GM12872 (cell line): ENCODE measurements at regions not wholly inside any gene's neighbourhood (a gene's known extent, or its start where the extent isn't known, plus 50 kb on each side); places are given as distances from the start of the nearest gene placed in this dataset.

ENCODE experiments used
- TF ChIP-seq, protein P1 (sequence below): IDR thresholded peaks from 3 replicates; pipeline ENCODE4 v1.5.1; 2011; ENCODE audit warnings: low read depth, mild to moderate bottlenecking, low read length, moderate library complexity; ENCODE audit not compliant: insufficient read depth

DNA sequence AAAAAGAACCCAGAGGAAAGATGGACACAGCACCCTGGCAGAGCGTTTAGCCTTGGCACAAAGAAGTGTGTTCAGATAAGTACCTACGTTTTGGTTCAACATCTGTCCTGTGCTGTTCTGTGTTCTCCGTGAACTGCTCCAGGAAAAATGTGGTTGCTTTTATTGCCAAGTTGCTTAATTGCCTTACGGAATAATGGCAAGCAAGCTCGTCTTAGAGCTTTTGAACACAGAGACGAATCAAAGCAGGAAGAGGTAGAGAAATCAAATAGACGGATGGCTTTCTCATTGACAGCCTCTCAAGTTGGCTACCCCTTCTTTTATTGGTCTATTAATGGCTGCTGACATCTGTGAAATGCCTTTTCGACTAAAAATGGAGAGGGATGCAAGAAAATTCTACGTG lies 911.1 kb upstream of the EEF2KMT start:
- TF ChIP-seq, protein P1, sequence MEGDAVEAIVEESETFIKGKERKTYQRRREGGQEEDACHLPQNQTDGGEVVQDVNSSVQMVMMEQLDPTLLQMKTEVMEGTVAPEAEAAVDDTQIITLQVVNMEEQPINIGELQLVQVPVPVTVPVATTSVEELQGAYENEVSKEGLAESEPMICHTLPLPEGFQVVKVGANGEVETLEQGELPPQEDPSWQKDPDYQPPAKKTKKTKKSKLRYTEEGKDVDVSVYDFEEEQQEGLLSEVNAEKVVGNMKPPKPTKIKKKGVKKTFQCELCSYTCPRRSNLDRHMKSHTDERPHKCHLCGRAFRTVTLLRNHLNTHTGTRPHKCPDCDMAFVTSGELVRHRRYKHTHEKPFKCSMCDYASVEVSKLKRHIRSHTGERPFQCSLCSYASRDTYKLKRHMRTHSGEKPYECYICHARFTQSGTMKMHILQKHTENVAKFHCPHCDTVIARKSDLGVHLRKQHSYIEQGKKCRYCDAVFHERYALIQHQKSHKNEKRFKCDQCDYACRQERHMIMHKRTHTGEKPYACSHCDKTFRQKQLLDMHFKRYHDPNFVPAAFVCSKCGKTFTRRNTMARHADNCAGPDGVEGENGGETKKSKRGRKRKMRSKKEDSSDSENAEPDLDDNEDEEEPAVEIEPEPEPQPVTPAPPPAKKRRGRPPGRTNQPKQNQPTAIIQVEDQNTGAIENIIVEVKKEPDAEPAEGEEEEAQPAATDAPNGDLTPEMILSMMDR = no peak

DNA sequence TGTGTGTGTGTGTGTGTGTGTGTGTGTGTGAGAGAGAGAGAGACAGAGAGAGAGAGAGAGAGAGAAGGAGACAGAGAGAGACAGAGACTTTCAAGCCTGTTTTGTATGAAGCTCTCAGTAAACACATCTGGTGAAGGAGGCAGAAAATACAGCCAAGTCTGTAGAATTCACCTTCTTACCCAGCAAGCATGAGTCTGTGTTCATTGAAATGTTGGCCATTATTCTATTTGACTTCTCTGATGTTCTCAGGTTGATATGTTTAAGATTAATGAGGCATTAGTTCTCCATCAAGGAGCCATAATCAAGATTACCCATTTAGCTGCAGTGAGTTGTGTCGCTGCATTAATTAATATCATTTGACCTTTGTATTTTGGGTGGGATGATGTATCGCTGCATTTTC lies 895.8 kb upstream of the EEF2KMT start:
- TF ChIP-seq, protein P1 = no peak

DNA sequence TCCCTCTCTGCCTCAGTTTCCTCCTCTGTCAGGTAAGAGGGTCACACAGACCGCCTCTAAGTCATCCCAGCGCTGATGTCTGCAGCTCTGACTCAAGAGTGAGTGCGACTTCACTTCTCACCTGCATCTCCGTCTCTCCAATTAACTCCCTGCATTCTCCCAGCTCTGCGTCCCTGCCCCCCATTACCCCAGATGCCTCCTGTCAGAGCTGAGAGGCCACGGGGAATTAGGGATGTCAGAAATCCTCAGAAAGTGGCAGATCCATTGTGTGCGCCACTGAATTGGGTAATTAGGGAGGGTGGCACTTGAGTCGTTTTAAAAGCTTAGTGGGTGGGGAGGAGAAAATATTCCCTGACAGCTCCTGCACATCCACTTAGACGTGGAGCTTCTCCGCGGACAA lies 885.4 kb upstream of the EEF2KMT start:
- TF ChIP-seq, protein P1 = no peak

DNA sequence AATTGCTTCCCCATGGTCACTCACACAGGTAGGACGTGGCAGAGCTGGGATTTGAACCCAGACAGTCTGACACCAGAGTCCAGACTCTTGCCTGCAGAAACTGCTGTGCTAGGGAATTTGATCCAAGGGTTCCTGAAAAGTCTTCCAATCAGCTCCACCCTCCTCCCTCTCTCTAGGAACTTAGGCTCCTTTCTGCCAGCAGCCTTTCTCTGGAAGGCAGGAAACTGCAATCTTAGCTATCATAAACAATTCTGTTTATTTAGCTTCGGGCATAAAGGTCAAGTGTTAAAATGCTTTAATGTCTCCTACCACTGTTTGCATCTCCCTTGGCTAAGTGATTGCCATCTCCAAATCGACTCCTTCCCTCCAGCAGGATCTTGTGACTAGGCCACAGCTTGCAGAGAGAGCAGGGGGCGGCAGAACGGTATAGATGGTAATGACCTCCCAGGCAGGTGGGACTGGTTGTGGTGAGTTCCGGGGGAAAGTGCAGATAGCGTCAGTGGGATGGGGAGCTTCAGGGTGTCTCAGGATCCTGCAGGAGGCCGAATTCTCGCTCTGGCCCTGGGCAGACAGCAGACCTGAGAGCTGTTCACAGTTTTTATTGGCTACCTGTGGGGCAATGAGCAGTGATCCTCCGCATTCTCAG lies 882.4 kb upstream of the EEF2KMT start:
- TF ChIP-seq, protein P1 = no peak

DNA sequence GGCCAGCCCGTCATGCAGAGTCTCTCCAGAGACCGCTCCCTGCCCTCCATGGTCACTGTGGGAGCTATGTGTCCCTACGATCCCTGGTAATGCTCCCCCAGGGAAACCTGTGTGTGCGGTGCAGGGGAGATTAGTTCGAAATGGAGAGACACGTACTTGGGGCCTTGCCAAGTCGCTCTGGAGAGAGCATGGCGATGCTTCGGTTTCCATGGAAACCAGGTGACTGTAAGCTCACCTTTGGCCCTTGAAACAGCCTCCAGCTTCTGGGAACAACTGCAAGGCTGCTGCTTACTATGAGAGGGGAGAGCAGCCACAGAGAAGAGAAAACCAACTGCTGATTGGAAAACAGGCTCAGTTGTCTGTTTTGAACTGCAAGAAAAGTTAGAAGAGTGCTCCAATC lies 879.7 kb upstream of the EEF2KMT start:
- TF ChIP-seq, protein P1 = no peak

DNA sequence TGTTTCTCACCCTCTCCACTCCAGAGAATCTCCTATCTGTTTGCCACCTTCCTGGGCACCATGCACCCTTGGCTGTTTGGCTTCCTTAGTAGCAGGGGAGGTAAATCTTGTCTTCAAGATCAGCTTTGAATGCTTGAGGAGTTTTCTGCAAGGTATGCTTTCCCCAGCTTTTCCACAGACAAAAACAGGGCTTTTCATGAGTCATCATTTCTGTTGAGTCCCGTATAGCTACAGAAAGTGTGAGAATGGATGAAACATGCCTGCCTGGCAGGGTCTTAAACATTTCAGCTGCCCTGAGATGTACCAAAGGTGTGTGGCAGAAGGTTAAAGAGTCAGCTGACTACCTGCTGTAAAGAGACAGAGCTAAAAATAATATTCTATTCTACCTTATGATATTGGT lies 875.2 kb upstream of the EEF2KMT start:
- TF ChIP-seq, protein P1 = no peak

DNA sequence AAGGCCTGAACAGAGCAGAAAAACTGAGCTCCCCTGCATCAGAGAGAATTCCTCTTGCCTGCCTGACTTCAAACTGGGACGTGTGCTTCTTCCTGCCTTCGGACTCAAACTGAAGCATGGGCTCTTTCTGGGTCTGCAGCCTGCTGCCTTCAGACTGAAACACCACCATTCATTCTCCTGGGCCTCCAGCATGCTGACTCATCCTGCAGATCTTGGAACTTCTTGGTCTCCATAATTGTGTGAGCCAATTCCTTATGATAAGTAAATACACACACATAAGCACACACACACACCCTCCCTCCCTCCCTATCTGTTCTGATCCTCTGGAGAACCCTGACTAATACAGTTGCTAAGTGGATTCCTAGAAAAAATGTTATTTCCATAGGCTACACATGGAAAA lies 874.3 kb upstream of the EEF2KMT start:
- TF ChIP-seq, protein P1 = no peak

GRCh38 chr16:5971106-5971505 lies 873.5 kb upstream of the EEF2KMT start:
- TF ChIP-seq, protein P1 = no peak
